ENCODE measurements at regions not wholly inside any gene's neighbourhood (a gene's known extent, or its start where the extent isn't known, plus 50 kb on each side); places are given as distances from the start of the nearest gene placed in this dataset.

DNA sequence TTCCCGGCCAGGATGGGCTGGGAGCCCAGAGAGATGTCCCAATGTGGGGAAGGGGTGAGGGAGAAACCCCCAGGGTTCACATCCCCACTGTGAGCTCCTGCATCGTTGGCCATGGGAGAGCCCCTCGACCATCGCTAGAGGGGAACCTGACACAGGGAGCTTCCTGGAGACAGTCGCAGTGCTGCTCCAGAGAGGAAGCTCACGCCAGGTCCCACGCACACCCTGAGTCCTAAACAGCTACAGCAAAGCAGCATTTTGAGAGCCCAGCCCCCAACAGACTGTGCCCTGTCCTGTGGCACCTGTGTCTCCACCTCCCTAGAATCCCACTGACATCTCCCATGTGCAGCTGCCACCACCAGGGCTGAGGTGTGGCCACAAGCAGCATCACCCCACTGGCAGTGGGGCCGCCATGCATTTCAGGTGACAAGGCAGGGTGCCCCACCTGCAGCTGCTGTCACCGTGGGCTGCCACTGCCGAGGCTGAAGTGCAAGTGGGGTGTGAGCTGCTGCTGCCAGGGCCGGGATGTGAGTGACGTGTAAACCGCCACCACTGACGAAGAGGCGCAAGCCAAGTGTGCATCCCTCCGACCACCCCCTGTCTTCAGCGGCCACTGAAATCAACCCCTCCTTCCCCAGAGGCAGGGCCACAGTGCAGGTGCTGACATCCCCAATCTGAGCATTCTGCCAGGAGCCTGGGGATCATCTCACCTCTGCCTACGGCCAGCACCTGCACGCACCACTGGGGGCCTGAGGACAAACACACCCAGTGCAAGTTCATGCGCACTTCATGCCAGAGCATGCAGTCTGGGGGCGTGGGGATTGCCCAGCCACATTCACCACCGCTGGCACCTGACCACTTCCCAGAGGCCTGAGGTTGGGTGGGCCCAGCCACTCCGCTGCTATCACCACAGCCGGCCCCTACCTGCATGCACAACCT, 467.7 kb upstream of the SALL3 start:
- H3K9ac ChIP-seq (ENCODE audit: insufficient read depth, low read length, poor library complexity, severe bottlenecking), result no peak overlapping the region
- H3K36me3 Mint-ChIP-seq, result no peaks in the 10 kb centered on the region
- H3K9me3 Mint-ChIP-seq, result peaks cover 0 to 10% (median 2%) of the 10 kb centered on the region in 7 donors
- H3K4me3 Mint-ChIP-seq, result no peak overlapping the region
- DNase-seq, result no peak
- no peak overlapping the region for H2AFZ ChIP-seq (ENCODE audit: insufficient read depth, low read depth, low read length, poor library complexity, severe bottlenecking)
- no peak overlapping the region for H3K27ac Mint-ChIP-seq
- no peaks in the 10 kb centered on the region for H3K4me1 Mint-ChIP-seq
- H4K20me1 ChIP-seq (ENCODE audit: insufficient read depth, low read length), result no peaks in the 10 kb centered on the region
- H3K36me3 ChIP-seq (replicated peaks in 1 of 2; ENCODE audit: control insufficient read depth in 1 of 2, insufficient read depth in 2 of 2, low read length in 2 of 2), result no peaks in the 10 kb centered on the region
- 90% methylated on average over 15 of the region's 24 CpGs for WGBS (ENCODE audit: insufficient coverage)
- no peaks in the 10 kb centered on the region for H3K9me3 ChIP-seq (replicated peaks in 1 of 2; ENCODE audit: control insufficient read depth in 1 of 2, insufficient read depth in 1 of 2, low read length in 2 of 2)
- TF ChIP-seq, protein P1, sequence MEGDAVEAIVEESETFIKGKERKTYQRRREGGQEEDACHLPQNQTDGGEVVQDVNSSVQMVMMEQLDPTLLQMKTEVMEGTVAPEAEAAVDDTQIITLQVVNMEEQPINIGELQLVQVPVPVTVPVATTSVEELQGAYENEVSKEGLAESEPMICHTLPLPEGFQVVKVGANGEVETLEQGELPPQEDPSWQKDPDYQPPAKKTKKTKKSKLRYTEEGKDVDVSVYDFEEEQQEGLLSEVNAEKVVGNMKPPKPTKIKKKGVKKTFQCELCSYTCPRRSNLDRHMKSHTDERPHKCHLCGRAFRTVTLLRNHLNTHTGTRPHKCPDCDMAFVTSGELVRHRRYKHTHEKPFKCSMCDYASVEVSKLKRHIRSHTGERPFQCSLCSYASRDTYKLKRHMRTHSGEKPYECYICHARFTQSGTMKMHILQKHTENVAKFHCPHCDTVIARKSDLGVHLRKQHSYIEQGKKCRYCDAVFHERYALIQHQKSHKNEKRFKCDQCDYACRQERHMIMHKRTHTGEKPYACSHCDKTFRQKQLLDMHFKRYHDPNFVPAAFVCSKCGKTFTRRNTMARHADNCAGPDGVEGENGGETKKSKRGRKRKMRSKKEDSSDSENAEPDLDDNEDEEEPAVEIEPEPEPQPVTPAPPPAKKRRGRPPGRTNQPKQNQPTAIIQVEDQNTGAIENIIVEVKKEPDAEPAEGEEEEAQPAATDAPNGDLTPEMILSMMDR (IDR thresholded peaks at IDR 0.05), result no peak
- H3K4me1 ChIP-seq (ENCODE audit: control insufficient read depth in 1 of 2, insufficient read depth in 2 of 2, low read length in 2 of 2), result no peaks in the 10 kb centered on the region
- H3K4me3 ChIP-seq (replicated peaks in 1 of 3; ENCODE audit: low read depth in 2 of 3, low read length in 3 of 3), result no peak overlapping the region
- H3K27ac ChIP-seq (ENCODE audit: low read depth in 1 of 2, low read length in 2 of 2), result no peak overlapping the region
- H3K27me3 ChIP-seq (ENCODE audit: control insufficient read depth in 2 of 2, insufficient read depth in 2 of 2, low read length in 2 of 2), result no peaks in the 10 kb centered on the region
- peaks cover 3% of the 10 kb centered on the region in 3 donors for H3K27me3 Mint-ChIP-seq (ENCODE audit: low read depth in 3 of 3)
- H3K79me2 ChIP-seq (ENCODE audit: insufficient read depth, low read length), result no peaks in the 10 kb centered on the region
- intact Hi-C loops (cut with micrococcal nuclease), result no loop called here
- no peak overlapping the region for H3K4me2 ChIP-seq (replicated peaks; ENCODE audit: extremely low read depth, low read length, poor library complexity, severe bottlenecking)

DNA sequence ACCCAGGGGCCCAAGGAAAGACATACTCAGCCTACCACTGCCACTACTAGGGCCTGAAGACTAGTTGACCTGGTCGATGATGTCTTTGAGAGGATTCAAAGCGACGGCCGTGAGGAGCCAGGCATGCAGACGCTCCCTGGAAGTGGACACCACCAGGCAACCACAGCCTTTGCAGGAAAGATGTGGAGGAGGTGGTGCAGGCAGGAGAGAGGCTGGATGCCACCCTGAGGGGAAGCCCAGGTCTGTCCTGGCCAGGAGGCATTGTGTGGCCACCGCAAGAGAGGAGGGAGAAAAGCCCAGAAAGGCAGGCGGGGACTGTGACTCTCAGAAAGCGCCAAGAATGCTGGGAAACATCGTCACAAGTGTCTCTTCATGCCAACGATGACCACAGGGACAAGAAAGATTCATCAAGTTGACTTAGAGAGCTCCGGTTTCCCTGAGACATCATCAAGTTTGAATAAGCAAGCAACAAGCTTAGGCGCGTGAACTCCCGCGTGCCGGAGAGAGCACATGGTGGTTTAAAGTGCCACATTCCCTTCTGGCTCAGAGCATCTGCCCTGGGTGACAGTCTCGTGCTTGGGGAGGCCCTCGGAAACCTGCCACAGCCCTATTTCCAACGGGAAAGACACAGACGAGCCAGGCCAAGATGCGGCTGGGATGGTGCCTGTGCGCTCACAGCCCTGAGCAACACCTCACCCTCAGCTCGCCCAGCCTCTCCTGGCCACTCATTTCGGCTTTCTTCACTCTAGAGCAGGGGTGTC, 464.5 kb upstream of the SALL3 start:
- WGBS (ENCODE audit: insufficient coverage), result 89% methylated on average over 24 of the region's 24 CpGs
- Histone ChIP-seq H4K20me1 (ENCODE audit: insufficient read depth, low read length) (no peaks in the 10 kb centered on the region), H3K9me3 (replicated peaks in 1 of 2; ENCODE audit: control insufficient read depth in 1 of 2, insufficient read depth in 1 of 2, low read length in 2 of 2) (peaks cover 0 to 9% of the 10 kb centered on the region in 2 donors), H2AFZ (ENCODE audit: insufficient read depth, low read depth, low read length, poor library complexity, severe bottlenecking) (no peak overlapping the region), H3K27me3 (ENCODE audit: control insufficient read depth in 2 of 2, insufficient read depth in 2 of 2, low read length in 2 of 2) (no peaks in the 10 kb centered on the region), H3K9ac (ENCODE audit: insufficient read depth, low read length, poor library complexity, severe bottlenecking) (no peak overlapping the region), H3K4me2 (replicated peaks; ENCODE audit: extremely low read depth, low read length, poor library complexity, severe bottlenecking) (no peak overlapping the region), H3K4me1 (ENCODE audit: control insufficient read depth in 1 of 2, insufficient read depth in 2 of 2, low read length in 2 of 2) (no peaks in the 10 kb centered on the region), H3K4me3 (replicated peaks in 1 of 3; ENCODE audit: low read depth in 2 of 3, low read length in 3 of 3) (no peak overlapping the region), H3K27ac (ENCODE audit: low read depth in 1 of 2, low read length in 2 of 2) (no peak overlapping the region), H3K36me3 (replicated peaks in 1 of 2; ENCODE audit: control insufficient read depth in 1 of 2, insufficient read depth in 2 of 2, low read length in 2 of 2) (no peaks in the 10 kb centered on the region), H3K79me2 (ENCODE audit: insufficient read depth, low read length) (no peaks in the 10 kb centered on the region)
- intact Hi-C loops (cut with micrococcal nuclease), result no loop called here
- H3K9me3 Mint-ChIP-seq, result peaks cover 0 to 14% (median 0%) of the 10 kb centered on the region in 7 donors
- no peak overlapping the region for H3K4me3 Mint-ChIP-seq
- H3K36me3 Mint-ChIP-seq, result no peaks in the 10 kb centered on the region
- H3K27me3 Mint-ChIP-seq (ENCODE audit: low read depth in 3 of 3), result peaks cover 0 to 3% (median 2%) of the 10 kb centered on the region in 3 donors
- no peak overlapping the region for H3K27ac Mint-ChIP-seq
- no peak for DNase-seq
- TF ChIP-seq, protein P1 (IDR thresholded peaks at IDR 0.05), result no peak
- no peaks in the 10 kb centered on the region for H3K4me1 Mint-ChIP-seq
